ENCODE measurements at regions not wholly inside any gene's neighbourhood (a gene's known extent, or its start where the extent isn't known, plus 50 kb on each side); places are given as distances from the start of the nearest gene placed in this dataset.

- H3K4me3 Mint-ChIP-seq: no peak overlapping the region
- H3K27ac Mint-ChIP-seq: no peak overlapping the region
- peaks cover 4% of the 10 kb centered on the region; the same call in 1 of the 2 replicates for H3K36me3 Mint-ChIP-seq
- H3K4me1 Mint-ChIP-seq: peaks cover 26% of the 10 kb centered on the region
- ATAC-seq (no peak), DNase-seq (ENCODE audit: low spot score) (no peak)
- no peaks in the 10 kb centered on the region for H3K27me3 Mint-ChIP-seq (ENCODE audit: low read depth)
- no peak for TF ChIP-seq EMX1 (CRISPR knock-in tag; IDR thresholded peaks at IDR 0.05)
- no peak for TF ChIP-seq RORB (CRISPR knock-in tag; IDR thresholded peaks at IDR 0.05)
- TF ChIP-seq TCF7 (CRISPR knock-in tag; IDR thresholded peaks at IDR 0.05; ENCODE audit: low read depth): no peak
- TF ChIP-seq ATF3 (CRISPR knock-in tag; conservative IDR thresholded peaks at IDR 0.05): no peak
- no peak for TF ChIP-seq E2F5 (CRISPR knock-in tag; IDR thresholded peaks at IDR 0.05)
- no peak for TF ChIP-seq CTCF (IDR thresholded peaks at IDR 0.05)
- no peak for TF ChIP-seq PRRX2 (CRISPR knock-in tag; IDR thresholded peaks at IDR 0.05)
- TF ChIP-seq MAX (CRISPR knock-in tag; IDR thresholded peaks at IDR 0.05): no peak
- no peak for TF ChIP-seq GTF2I (CRISPR knock-in tag; conservative IDR thresholded peaks at IDR 0.05)
- TF ChIP-seq CREB1 (CRISPR knock-in tag; IDR thresholded peaks at IDR 0.05): no peak
- no peak for TF ChIP-seq TEAD1 (CRISPR knock-in tag; IDR thresholded peaks at IDR 0.05)
- no peak for TF ChIP-seq RELA (CRISPR knock-in tag; IDR thresholded peaks at IDR 0.05; ENCODE audit: borderline replicate concordance)
- no peak for TF ChIP-seq USF2 (CRISPR knock-in tag; IDR thresholded peaks at IDR 0.05)
- TF ChIP-seq STAT6 (CRISPR knock-in tag; conservative IDR thresholded peaks at IDR 0.05; ENCODE audit: low read depth): no peak
- no peak for TF ChIP-seq ELF4 (CRISPR knock-in tag; IDR thresholded peaks at IDR 0.05; ENCODE audit: low read depth)
- no peak for TF ChIP-seq NR2C2 (CRISPR knock-in tag; IDR thresholded peaks at IDR 0.05)
- TF ChIP-seq ZNF425 (CRISPR knock-in tag; conservative IDR thresholded peaks at IDR 0.05): no peak
- ChIA-PET POLR2A (no interaction called here), CTCF (no interaction called here)
- H3K9me3 Mint-ChIP-seq: peaks cover 9% of the 10 kb centered on the region
Observed at GRCh38 chr18:76587147-76587878, 92.3 kb upstream of the ZNF516 start.
